Fibroblast of lung (primary cell): ENCODE measurements at regions not wholly inside any gene's neighbourhood (a gene's known extent, or its start where the extent isn't known, plus 50 kb on each side); places are given as distances from the start of the nearest gene placed in this dataset.
"Not testable (repeated sequence)": the region's sequence is repeated elsewhere in the genome, so short reads cannot be mapped to it uniquely, and the experiment has no call there.

Source experiments
- EZH2 ChIP-seq: IDR thresholded peaks from 2 replicates; pipeline ENCODE4 v1.5.1; 2012; ENCODE audit warnings: low read length, control low read depth, mild to moderate bottlenecking; ENCODE audit errors: missing control alignments
- TF ChIP-seq, protein P1 (sequence below), 2 donors: IDR thresholded peaks in 1 of 2; conservative IDR thresholded peaks in 1 of 2; 1 replicate in 1 of 2; 2 replicates in 1 of 2; pipeline ENCODE4 v1.5.1; 2011 to 2012; ENCODE audit warnings: low read length in 2 of 2, control low read depth in 1 of 2, inconsistent platforms in 1 of 2, low read depth in 1 of 2, mild to moderate bottlenecking in 1 of 2

DNA sequence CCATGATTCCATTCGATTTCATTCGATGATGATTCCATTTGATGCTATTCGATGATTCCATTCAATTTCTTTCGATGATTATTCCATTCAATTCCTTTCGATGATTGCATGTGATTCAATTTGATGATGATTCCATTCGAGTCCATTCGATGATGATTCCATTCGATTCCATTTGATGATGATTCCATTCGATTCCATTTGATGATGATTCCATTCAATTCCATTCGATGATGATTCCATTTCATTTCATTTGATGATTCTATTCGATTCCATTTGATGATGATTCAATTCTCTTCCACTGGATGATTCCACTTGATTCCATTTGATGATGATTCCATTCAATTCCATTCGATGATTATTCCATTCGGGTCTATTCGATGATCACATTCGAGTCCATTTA lies 1094.1 kb downstream of the RPIA start:
- TF ChIP-seq, protein P1, sequence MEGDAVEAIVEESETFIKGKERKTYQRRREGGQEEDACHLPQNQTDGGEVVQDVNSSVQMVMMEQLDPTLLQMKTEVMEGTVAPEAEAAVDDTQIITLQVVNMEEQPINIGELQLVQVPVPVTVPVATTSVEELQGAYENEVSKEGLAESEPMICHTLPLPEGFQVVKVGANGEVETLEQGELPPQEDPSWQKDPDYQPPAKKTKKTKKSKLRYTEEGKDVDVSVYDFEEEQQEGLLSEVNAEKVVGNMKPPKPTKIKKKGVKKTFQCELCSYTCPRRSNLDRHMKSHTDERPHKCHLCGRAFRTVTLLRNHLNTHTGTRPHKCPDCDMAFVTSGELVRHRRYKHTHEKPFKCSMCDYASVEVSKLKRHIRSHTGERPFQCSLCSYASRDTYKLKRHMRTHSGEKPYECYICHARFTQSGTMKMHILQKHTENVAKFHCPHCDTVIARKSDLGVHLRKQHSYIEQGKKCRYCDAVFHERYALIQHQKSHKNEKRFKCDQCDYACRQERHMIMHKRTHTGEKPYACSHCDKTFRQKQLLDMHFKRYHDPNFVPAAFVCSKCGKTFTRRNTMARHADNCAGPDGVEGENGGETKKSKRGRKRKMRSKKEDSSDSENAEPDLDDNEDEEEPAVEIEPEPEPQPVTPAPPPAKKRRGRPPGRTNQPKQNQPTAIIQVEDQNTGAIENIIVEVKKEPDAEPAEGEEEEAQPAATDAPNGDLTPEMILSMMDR (conservative IDR thresholded peaks at IDR 0.05 in 1 of 2, IDR thresholded peaks at IDR 0.05 in 1 of 2; ENCODE audit: low read depth in 1 of 2, low read length in 2 of 2), result not testable (repeated sequence)
- TF ChIP-seq EZH2, result not testable (repeated sequence)
